Smooth muscle cell (in vitro differentiated cells): ENCODE measurements at regions not wholly inside any gene's neighbourhood (a gene's known extent, or its start where the extent isn't known, plus 50 kb on each side); places are given as distances from the start of the nearest gene placed in this dataset.

Experiments used
- DNase-seq: peaks from one replicate; lab custom pipeline; 2025; ENCODE audit not compliant: unreplicated experiment; lab: John Stamatoyannopoulos, UW
- H2AFZ ChIP-seq: fragments of 200-600 bp; sonication (generic); 2 replicates; pipeline ENCODE4 v1.6.0; 2016; ENCODE audit warnings: antibody characterized with exemption, low read depth, mild to moderate bottlenecking
- H3F3A ChIP-seq: fragments of 200-600 bp; sonication (generic); 2 replicates; pipeline ENCODE4 v1.6.0; 2017; ENCODE audit warnings: antibody characterized with exemption, low read depth
- H3K27ac ChIP-seq: fragments of 200-600 bp; sonication (generic); 2 replicates; pipeline ENCODE4 v1.5.1; 2016; ENCODE audit warnings: low read depth, mild to moderate bottlenecking
- H3K27me3 ChIP-seq: fragments of 200-600 bp; sonication (generic); 2 replicates; pipeline ENCODE4 v1.6.1; 2016; ENCODE audit warnings: low read depth, mild to moderate bottlenecking
- H3K36me3 ChIP-seq: fragments of 200-600 bp; sonication (generic); 2 replicates; pipeline ENCODE4 v1.5.1; 2016; ENCODE audit warnings: low read depth
- H3K4me1 ChIP-seq: fragments of 200-600 bp; sonication (generic); 2 replicates; pipeline ENCODE4 v1.5.1; 2016; ENCODE audit warnings: low read depth
- H3K4me2 ChIP-seq: fragments of 200-600 bp; sonication (generic); 2 replicates; pipeline ENCODE4 v1.6.0; 2016; ENCODE audit warnings: mild to moderate bottlenecking
- H3K4me3 ChIP-seq: fragments of 200-600 bp; sonication (generic); 2 replicates; pipeline ENCODE4 v1.5.1; 2016; ENCODE audit warnings: mild to moderate bottlenecking
- H3K79me2 ChIP-seq: fragments of 200-600 bp; sonication (generic); 2 replicates; pipeline ENCODE4 v1.6.0; 2016; ENCODE audit warnings: low read depth, mild to moderate bottlenecking
- H3K9ac ChIP-seq: fragments of 200-600 bp; sonication (generic); 2 replicates; pipeline ENCODE4 v1.6.0; 2016; ENCODE audit warnings: low read depth
- H3K9me3 ChIP-seq: fragments of 200-600 bp; sonication (generic); replicated peaks from 2 replicates; pipeline ENCODE4 v1.5.1; 2016; ENCODE audit warnings: low read depth
- H4K20me1 ChIP-seq: fragments of 200-600 bp; sonication (generic); 2 replicates; pipeline ENCODE4 v1.6.0; 2016; ENCODE audit warnings: low read depth
- CTCF ChIP-seq: fragments of 200-600 bp; sonication (generic); IDR thresholded peaks from 2 replicates; pipeline ENCODE4 v1.5.1; 2017; ENCODE audit warnings: borderline replicate concordance, mild to moderate bottlenecking, antibody characterized with exemption; ENCODE audit not compliant: insufficient read depth, poor library complexity, severe bottlenecking
- WGBS: methylation state at CpG from one replicate; pipeline ENCODE4 v1.1.7; 2016; ENCODE audit warnings: low lambda C conversion rate; 5-methylcytosine and 5-hydroxymethylcytosine counted together

DNA sequence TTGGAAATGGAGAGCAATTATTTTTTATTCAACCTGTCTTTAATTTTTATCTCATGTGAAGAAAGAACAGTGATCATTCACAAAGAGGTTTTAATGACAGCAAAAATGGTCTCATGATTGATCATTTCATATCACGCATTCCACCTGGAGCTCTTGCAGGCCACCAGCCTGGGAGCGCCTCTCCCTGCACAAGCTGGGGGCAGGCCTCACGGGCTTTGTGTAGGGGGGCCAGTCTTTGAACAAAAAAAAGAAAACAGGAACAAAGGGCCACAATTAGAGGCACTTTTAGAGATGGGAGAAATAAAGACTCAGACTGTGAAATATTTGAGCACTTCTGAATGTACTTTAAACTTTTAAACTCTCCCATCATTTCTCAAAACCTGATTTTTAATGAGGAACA lies 232.9 kb downstream of the CHD9NB start:
- no peaks in the 10 kb centered on the region for H3K79me2 ChIP-seq
- H3K9ac ChIP-seq, result no peak overlapping the region
- no peaks in the 10 kb centered on the region for H3K36me3 ChIP-seq
- no peak overlapping the region for H2AFZ ChIP-seq
- no peaks in the 10 kb centered on the region for H3K4me1 ChIP-seq
- peaks cover 5% of the 10 kb centered on the region for H3K27me3 ChIP-seq
- no peaks in the 10 kb centered on the region for H3F3A ChIP-seq
- 94% methylated on average over 3 of the region's 3 CpGs for whole genome bisulfite sequencing
- H3K4me3 ChIP-seq, result no peak overlapping the region
- no peak overlapping the region for H3K27ac ChIP-seq
- no peak overlapping the region for H3K4me2 ChIP-seq
- no peak for DNase-seq
- no peak for TF ChIP-seq CTCF
- no peaks in the 10 kb centered on the region for H4K20me1 ChIP-seq
- H3K9me3 ChIP-seq, result no peaks in the 10 kb centered on the region

DNA sequence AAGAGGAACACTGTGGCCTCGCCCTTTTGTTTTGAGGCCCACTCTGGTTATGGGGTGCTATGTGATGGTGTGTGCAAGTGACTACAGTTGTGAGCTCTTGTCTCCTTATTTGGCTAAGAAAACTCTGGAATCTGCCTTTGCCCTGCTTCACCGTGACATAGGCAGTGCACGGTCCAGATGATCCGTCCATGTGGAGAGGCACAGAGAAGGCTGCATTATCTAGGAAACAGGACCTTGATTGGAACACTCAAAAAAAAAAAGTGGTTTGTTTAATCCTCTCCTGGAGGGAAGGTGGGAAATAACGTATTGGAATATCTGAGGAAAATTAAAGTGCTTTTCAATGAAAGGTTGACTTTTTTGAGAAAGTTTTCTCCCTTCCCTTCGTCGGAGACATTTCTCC lies 233.3 kb downstream of the CHD9NB start:
- whole genome bisulfite sequencing, result 92% methylated on average over 7 of the region's 7 CpGs
- H3K4me1 ChIP-seq, result no peaks in the 10 kb centered on the region

DNA sequence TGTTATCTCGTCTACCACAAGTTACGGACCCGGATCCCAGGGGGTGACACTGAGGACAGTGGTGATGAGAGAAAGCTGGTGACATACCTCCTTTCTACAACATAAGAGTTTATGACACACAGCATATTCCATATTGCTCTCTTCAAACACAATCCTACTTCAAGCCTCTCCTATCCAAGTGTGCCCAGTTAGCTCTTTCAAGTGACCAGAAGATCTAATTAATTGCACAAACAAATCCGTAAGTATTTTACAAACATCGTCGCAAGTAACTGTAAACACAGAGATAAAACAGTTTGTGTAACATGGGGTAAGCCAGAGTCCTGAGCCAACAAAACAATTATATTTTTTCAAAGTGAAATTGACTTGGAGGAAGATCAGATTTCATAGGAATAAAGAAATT lies 235.0 kb downstream of the CHD9NB start:
- H3K9ac ChIP-seq, result no peak overlapping the region
- H3F3A ChIP-seq, result no peaks in the 10 kb centered on the region
- H2AFZ ChIP-seq, result no peak overlapping the region
- no peaks in the 10 kb centered on the region for H3K4me1 ChIP-seq
- peaks cover 4% of the 10 kb centered on the region for H3K27me3 ChIP-seq
- no peak overlapping the region for H3K27ac ChIP-seq
- no peaks in the 10 kb centered on the region for H3K9me3 ChIP-seq
- H3K4me3 ChIP-seq, result no peak overlapping the region
- no peaks in the 10 kb centered on the region for H3K36me3 ChIP-seq
- no peak overlapping the region for H3K4me2 ChIP-seq
- 56% methylated on average over 6 of the region's 6 CpGs for WGBS
- no peaks in the 10 kb centered on the region for H4K20me1 ChIP-seq
- DNase-seq, result no peak
- no peaks in the 10 kb centered on the region for H3K79me2 ChIP-seq
- no peak for TF ChIP-seq CTCF

More for the DNA sequence above, 233.3 kb downstream of the CHD9NB start:
- H4K20me1 ChIP-seq, result no peaks in the 10 kb centered on the region
- no peak overlapping the region for H3K9ac ChIP-seq
- H3K4me2 ChIP-seq, result no peak overlapping the region
- H3K27ac ChIP-seq, result no peak overlapping the region
- no peaks in the 10 kb centered on the region for H3K36me3 ChIP-seq
- DNase-seq, result no peak
- H3F3A ChIP-seq, result no peaks in the 10 kb centered on the region
- no peak overlapping the region for H3K4me3 ChIP-seq
- H2AFZ ChIP-seq, result no peak overlapping the region
- H3K9me3 ChIP-seq, result no peaks in the 10 kb centered on the region
- no peaks in the 10 kb centered on the region for H3K79me2 ChIP-seq
- H3K27me3 ChIP-seq, result peaks cover 5% of the 10 kb centered on the region
- no peak for TF ChIP-seq CTCF

DNA sequence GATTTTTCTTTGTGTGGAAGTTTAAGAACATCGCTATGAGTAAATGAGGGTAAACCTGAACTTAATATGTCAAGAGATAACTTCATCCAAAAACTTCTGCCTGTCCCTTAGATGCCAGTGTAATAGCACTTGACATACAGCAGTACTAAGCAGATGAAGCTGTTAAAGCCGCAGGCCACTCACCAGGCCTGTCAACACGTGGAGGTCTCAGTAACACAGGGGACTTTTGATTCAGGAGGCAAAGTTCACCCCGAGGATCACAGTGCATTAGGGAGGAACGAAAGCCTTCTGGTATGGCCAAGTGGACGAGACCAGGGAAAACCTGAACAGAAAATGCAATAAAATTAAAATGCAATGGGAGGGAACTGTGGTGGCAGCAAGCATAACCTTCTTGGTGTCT lies 235.7 kb downstream of the CHD9NB start:
- no peak for DNase-seq
- Histone ChIP-seq H3K4me3 (no peak overlapping the region), H3K9ac (no peak overlapping the region), H3F3A (no peaks in the 10 kb centered on the region), H2AFZ (no peak overlapping the region), H3K27ac (no peak overlapping the region), H3K36me3 (no peaks in the 10 kb centered on the region), H3K79me2 (no peaks in the 10 kb centered on the region), H4K20me1 (no peaks in the 10 kb centered on the region), H3K4me2 (no peak overlapping the region), H3K27me3 (no peaks in the 10 kb centered on the region), H3K9me3 (no peaks in the 10 kb centered on the region), H3K4me1 (no peaks in the 10 kb centered on the region)
- TF ChIP-seq CTCF, result no peak
- whole genome bisulfite sequencing, result 78% methylated on average over 6 of the region's 6 CpGs
